ENCODE measurements at regions not wholly inside any gene's neighbourhood (a gene's known extent, or its start where the extent isn't known, plus 50 kb on each side); places are given as distances from the start of the nearest gene placed in this dataset.

DNA sequence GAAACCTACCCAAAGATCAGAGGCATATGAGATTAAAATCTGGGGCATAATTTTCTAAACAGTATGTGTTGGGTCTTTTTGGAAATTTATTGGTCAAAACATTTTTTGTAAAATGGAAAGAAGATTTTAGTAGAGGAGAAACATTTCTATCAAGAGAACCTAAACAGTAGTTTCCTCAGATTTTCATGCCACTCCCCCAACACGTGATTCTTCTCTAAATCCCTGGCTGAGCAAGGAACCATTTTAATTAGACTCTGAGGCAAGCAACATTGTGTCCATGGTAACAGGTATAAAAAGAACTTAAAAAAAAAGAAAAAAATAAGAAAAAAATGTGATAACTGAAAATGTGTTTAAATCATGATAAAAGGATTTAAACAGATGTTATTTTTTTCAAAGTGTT, 1105.2 kb upstream of the ZEB2 start:
- H3K27me3 ChIP-seq = no peaks in the 10 kb centered on the region
- TF ChIP-seq, protein P1, sequence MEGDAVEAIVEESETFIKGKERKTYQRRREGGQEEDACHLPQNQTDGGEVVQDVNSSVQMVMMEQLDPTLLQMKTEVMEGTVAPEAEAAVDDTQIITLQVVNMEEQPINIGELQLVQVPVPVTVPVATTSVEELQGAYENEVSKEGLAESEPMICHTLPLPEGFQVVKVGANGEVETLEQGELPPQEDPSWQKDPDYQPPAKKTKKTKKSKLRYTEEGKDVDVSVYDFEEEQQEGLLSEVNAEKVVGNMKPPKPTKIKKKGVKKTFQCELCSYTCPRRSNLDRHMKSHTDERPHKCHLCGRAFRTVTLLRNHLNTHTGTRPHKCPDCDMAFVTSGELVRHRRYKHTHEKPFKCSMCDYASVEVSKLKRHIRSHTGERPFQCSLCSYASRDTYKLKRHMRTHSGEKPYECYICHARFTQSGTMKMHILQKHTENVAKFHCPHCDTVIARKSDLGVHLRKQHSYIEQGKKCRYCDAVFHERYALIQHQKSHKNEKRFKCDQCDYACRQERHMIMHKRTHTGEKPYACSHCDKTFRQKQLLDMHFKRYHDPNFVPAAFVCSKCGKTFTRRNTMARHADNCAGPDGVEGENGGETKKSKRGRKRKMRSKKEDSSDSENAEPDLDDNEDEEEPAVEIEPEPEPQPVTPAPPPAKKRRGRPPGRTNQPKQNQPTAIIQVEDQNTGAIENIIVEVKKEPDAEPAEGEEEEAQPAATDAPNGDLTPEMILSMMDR (IDR thresholded peaks at IDR 0.05) = no peak
- intact Hi-C loops (cut with DNase I) = no loop called here
- no peaks in the 10 kb centered on the region for H3K4me1 ChIP-seq
- H3K9me3 ChIP-seq = no peaks in the 10 kb centered on the region
- no peak overlapping the region for H3K4me3 ChIP-seq
- ATAC-seq = no peak
- DNase-seq = no peak
- no peak overlapping the region for H3K27ac ChIP-seq
- no peaks in the 10 kb centered on the region for H3K36me3 ChIP-seq

DNA sequence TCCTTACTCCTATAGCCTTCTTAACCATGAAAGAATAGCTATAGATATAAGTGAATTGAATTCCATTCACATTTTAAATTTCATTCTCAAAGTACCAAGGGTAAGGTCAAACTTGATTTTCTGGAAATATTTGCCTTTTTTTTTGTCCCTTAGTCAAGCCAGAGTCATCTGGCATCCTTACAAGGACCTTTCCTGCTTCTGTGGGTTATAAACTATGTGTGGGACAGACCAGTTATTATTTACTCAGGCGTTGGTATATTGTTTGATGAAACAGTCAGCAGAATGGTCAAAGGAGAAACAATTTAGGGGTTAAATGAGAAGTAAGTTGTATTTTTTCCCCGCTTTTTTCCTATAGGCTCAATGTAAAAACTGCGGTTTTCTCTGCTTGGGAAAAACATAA, 1103.2 kb upstream of the ZEB2 start:
- TF ChIP-seq, protein P1 (IDR thresholded peaks at IDR 0.05) = no peak
- peak in 1 of 4 donors; percentile 7 for DNase-seq

DNA sequence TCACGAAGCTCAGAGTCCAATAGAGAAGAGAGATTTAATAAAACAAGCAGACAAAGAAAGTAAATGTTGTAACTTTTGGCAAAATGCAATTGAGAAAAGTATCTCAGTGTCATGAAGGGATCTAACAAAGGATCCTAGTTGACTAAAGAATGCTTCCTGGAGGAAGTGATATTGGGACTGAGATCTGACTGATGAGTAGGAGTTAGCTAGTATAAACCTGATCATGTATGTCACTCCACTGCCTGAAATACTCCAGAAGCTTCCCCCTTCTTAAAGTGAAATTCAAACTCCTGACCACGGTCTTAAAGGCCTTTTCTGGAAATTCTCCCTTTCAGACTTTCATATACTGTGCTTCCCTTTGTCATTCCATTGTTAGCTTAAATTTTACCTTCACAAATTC, 1102.4 kb upstream of the ZEB2 start:
- DNase-seq = no peak
- Histone ChIP-seq H3K27ac (no peak overlapping the region), H3K4me1 (no peaks in the 10 kb centered on the region), H3K36me3 (no peaks in the 10 kb centered on the region), H3K27me3 (no peaks in the 10 kb centered on the region), H3K9me3 (no peaks in the 10 kb centered on the region), H3K4me3 (no peak overlapping the region)
- TF ChIP-seq, protein P1 (IDR thresholded peaks at IDR 0.05) = no peak
- intact Hi-C loops (cut with DNase I) = no loop called here
- ATAC-seq = no peak

More for the DNA sequence above, 1103.2 kb upstream of the ZEB2 start:
- no peaks in the 10 kb centered on the region for H3K27me3 ChIP-seq
- no peaks in the 10 kb centered on the region for H3K4me1 ChIP-seq
- H3K27ac ChIP-seq = no peak overlapping the region
- intact Hi-C loops (cut with DNase I) = no loop called here
- no peak for ATAC-seq
- no peak overlapping the region for H3K4me3 ChIP-seq
- H3K36me3 ChIP-seq = no peaks in the 10 kb centered on the region
- H3K9me3 ChIP-seq = no peaks in the 10 kb centered on the region

DNA sequence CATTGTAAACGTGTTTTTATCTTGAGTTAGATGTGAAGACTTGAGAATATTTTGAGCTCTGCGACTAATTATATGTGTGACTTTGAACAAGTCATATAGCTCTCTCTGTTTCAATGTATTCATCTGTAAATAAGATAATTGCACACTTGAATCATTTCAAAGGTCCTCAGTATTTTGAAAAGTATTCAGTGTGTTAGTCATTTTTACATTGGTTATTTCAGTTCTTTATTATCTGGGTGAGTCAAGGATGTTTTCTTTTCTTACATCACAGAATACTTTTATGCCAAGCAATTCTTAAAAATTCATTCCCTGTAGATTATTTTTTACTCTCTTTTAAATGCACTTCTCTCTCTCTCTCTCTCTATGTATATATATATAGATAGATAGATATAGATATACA, 1098.0 kb upstream of the ZEB2 start:
- no peak overlapping the region for H3K27ac ChIP-seq
- intact Hi-C loops (cut with DNase I) = no loop called here
- DNase-seq = no peak
- H3K4me1 ChIP-seq = no peaks in the 10 kb centered on the region
- TF ChIP-seq, protein P1 (IDR thresholded peaks at IDR 0.05) = no peak
- H3K9me3 ChIP-seq = peaks cover 0 to 2% of the 10 kb centered on the region in 2 donors
- no peaks in the 10 kb centered on the region for H3K36me3 ChIP-seq
- ATAC-seq = no peak
- no peak overlapping the region for H3K4me3 ChIP-seq
- H3K27me3 ChIP-seq = no peaks in the 10 kb centered on the region

DNA sequence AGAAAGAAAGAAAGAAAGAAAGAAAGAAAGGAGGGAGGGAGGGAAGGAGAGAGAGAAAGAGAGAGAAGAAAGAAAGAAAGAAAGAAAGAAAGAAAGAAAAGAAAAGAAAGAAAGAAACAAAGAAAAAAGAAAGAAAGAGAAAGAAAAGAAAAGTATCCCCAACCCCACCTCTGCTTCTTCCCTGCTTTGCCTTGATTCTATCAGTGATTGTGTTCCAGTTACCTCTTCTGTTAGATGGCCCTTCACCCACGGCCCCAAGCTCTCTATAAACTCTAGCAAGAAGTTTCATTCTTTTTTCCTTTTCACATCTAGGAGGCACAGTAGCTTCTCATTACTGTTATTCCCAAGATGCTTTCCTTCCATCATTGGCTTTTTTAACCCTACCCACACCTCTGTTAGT, 1097.5 kb upstream of the ZEB2 start:
- Histone ChIP-seq H3K4me3 (no peak overlapping the region), H3K36me3 (no peaks in the 10 kb centered on the region), H3K4me1 (no peaks in the 10 kb centered on the region), H3K9me3 (peaks cover 0 to 2% of the 10 kb centered on the region in 2 donors), H3K27me3 (no peaks in the 10 kb centered on the region), H3K27ac (no peak overlapping the region)
- ATAC-seq = no peak
- intact Hi-C loops (cut with DNase I) = no loop called here
- DNase-seq = no peak
- TF ChIP-seq, protein P1 (IDR thresholded peaks at IDR 0.05) = no peak

Measured in left lung (tissue), 4 donors.